Colonic mucosa (tissue), 4 donors: ENCODE measurements at regions not wholly inside any gene's neighbourhood (a gene's known extent, or its start where the extent isn't known, plus 50 kb on each side); places are given as distances from the start of the nearest gene placed in this dataset.

Experiments
- DNase-seq: peaks from one replicate; pipeline ENCODE4 v3.0.0-alpha.2; 2020
- H3K27ac ChIP-seq: fragments of 200-600 bp; one replicate; pipeline ENCODE4 v1.8.0; 2021
- H3K27me3 ChIP-seq: fragments of 200-600 bp; one replicate; pipeline ENCODE4 v1.8.0; 2021
- H3K36me3 ChIP-seq: fragments of 200-600 bp; one replicate; pipeline ENCODE4 v1.8.0; 2021
- H3K4me1 ChIP-seq: fragments of 200-600 bp; one replicate; pipeline ENCODE4 v1.8.0; 2021; ENCODE audit warnings: mild to moderate bottlenecking
- H3K4me3 ChIP-seq: fragments of 200-600 bp; one replicate; pipeline ENCODE4 v1.8.0; 2021
- H3K9ac ChIP-seq, 2 donors: one replicate each; pipeline ENCODE4 v1.7.0; 2013; ENCODE audit warnings: control low read depth in 2 of 2, low read depth in 2 of 2, low read length in 2 of 2
- H3K9me3 ChIP-seq: fragments of 200-600 bp; one replicate; pipeline ENCODE4 v1.8.0; 2021
- CTCF ChIP-seq: fragments of 200-600 bp; IDR thresholded peaks from one replicate; pipeline ENCODE4 v1.8.0; 2022; ENCODE audit warnings: antibody characterized with exemption, mild to moderate bottlenecking
- intact Hi-C: fragments of 100-400 bp; cut with DNase I; formaldehyde crosslinking; loops from one replicate; pipeline ENCODE4 v1.14.1; 2022
- donor health status: healthy.
- donor health status: DM: no; HTN: no; CAD: no.
- donor health status: DM: no; HTN: no; CAD: no.

GRCh38 chr2:64848945-64849344 is 140.3 kb upstream of the SLC1A4 start:
- H3K9ac ChIP-seq, result no peak overlapping the region
- no peaks in the 10 kb centered on the region for H3K36me3 ChIP-seq
- no peak overlapping the region for H3K4me3 ChIP-seq
- peaks cover 4% of the 10 kb centered on the region for H3K4me1 ChIP-seq
- DNase-seq, result no peak
- no peaks in the 10 kb centered on the region for H3K9me3 ChIP-seq
- TF ChIP-seq CTCF, result no peak
- no peaks in the 10 kb centered on the region for H3K27me3 ChIP-seq
- intact Hi-C loops, result no loop called here
- no peak overlapping the region for H3K27ac ChIP-seq

- Histone ChIP-seq H3K9me3 (no peaks in the 10 kb centered on the region), H3K36me3 (no peaks in the 10 kb centered on the region), H3K4me3 (no peak overlapping the region), H3K27me3 (no peaks in the 10 kb centered on the region), H3K27ac (no peak overlapping the region), H3K9ac (no peak overlapping the region), H3K4me1 (peaks cover 4% of the 10 kb centered on the region)
- intact Hi-C loops, result no loop called here
- TF ChIP-seq CTCF, result no peak
- DNase-seq, result no peak
Observed at GRCh38 chr2:64850642-64851041, 138.6 kb upstream of the SLC1A4 start.

GRCh38 chr2:64852771-64853241 is 136.4 kb upstream of the SLC1A4 start:
- no peak for TF ChIP-seq CTCF
- Histone ChIP-seq H3K9ac (no peak overlapping the region), H3K4me1 (peaks cover 6% of the 10 kb centered on the region), H3K9me3 (no peaks in the 10 kb centered on the region), H3K27ac (peak overlapping the region; percentile 5), H3K36me3 (no peaks in the 10 kb centered on the region), H3K4me3 (no peak overlapping the region), H3K27me3 (no peaks in the 10 kb centered on the region)
- intact Hi-C loops, result no loop called here
- DNase-seq, result no peak

- no peaks in the 10 kb centered on the region for H3K9me3 ChIP-seq
- peak overlapping the region; percentile 5 for H3K27ac ChIP-seq
Observed at GRCh38 chr2:64853306-64853705, 135.9 kb upstream of the SLC1A4 start.

GRCh38 chr2:64853894-64854293 is 135.3 kb upstream of the SLC1A4 start:
- Histone ChIP-seq H3K9ac (no peak overlapping the region), H3K4me1 (peaks cover 8% of the 10 kb centered on the region), H3K36me3 (no peaks in the 10 kb centered on the region), H3K27me3 (no peaks in the 10 kb centered on the region), H3K4me3 (no peak overlapping the region), H3K9me3 (no peaks in the 10 kb centered on the region), H3K27ac (no peak overlapping the region)
- intact Hi-C loops, result no loop called here
- TF ChIP-seq CTCF, result no peak
- no peak for DNase-seq

More at GRCh38 chr2:64853306-64853705, 135.9 kb upstream of the SLC1A4 start:
- no peaks in the 10 kb centered on the region for H3K36me3 ChIP-seq
- no peak overlapping the region for H3K4me3 ChIP-seq
- peaks cover 8% of the 10 kb centered on the region for H3K4me1 ChIP-seq
- intact Hi-C loops, result no loop called here
- no peak for DNase-seq
- no peaks in the 10 kb centered on the region for H3K27me3 ChIP-seq
- TF ChIP-seq CTCF, result no peak
- H3K9ac ChIP-seq, result no peak overlapping the region

- no peaks in the 10 kb centered on the region for H3K36me3 ChIP-seq
- no peak overlapping the region for H3K9ac ChIP-seq
- no peaks in the 10 kb centered on the region for H3K27me3 ChIP-seq
- DNase-seq, result no peak
- H3K4me1 ChIP-seq, result peaks cover 8% of the 10 kb centered on the region
- intact Hi-C loops, result no loop called here
- H3K9me3 ChIP-seq, result no peaks in the 10 kb centered on the region
- no peak for TF ChIP-seq CTCF
- H3K4me3 ChIP-seq, result no peak overlapping the region
- no peak overlapping the region for H3K27ac ChIP-seq
Observed at GRCh38 chr2:64854773-64855237, 134.4 kb upstream of the SLC1A4 start.
